Activated T-cell treated with anti-CD3 and anti-CD28 coated beads for 1 hour (primary cell): ENCODE measurements at regions not wholly inside any gene's neighbourhood (a gene's known extent, or its start where the extent isn't known, plus 50 kb on each side); places are given as distances from the start of the nearest gene placed in this dataset.
"Not testable (repeated sequence)": the region's sequence is repeated elsewhere in the genome, so short reads cannot be mapped to it uniquely, and the experiment has no call there.

Experiments used
- DNase-seq: peaks from one replicate; pipeline ENCODE4 v3.0.0-alpha.2; 2020; ENCODE audit warnings: low read depth

GRCh38 chr6:137655291-137655690 is 161.1 kb upstream of the OLIG3 start:
- DNase-seq: no peak

GRCh38 chr6:137656735-137657134 is 162.5 kb upstream of the OLIG3 start:
- no peak for DNase-seq

- DNase-seq: no peak
These were observed 163.2 kb upstream of the OLIG3 start for GRCh38 chr6:137657351-137657911.

GRCh38 chr6:137658287-137658686 is 164.1 kb upstream of the OLIG3 start:
- no peak for DNase-seq

- DNase-seq: no peak
These were observed 165.7 kb upstream of the OLIG3 start for GRCh38 chr6:137659871-137660270.

GRCh38 chr6:137660296-137660731 is 166.1 kb upstream of the OLIG3 start:
- no peak for DNase-seq

GRCh38 chr6:137661601-137662000 is 167.4 kb upstream of the OLIG3 start:
- peak; percentile 54 for DNase-seq

GRCh38 chr6:137664183-137664582 is 170.0 kb upstream of the OLIG3 start:
- no peak for DNase-seq

- no peak for DNase-seq
These were observed 171.2 kb upstream of the OLIG3 start for GRCh38 chr6:137665342-137665934.

- no peak for DNase-seq
These were observed 172.1 kb upstream of the OLIG3 start for GRCh38 chr6:137666202-137666774.

GRCh38 chr6:137673603-137674002 is 179.4 kb upstream of the OLIG3 start:
- DNase-seq: no peak

- DNase-seq: no peak
These were observed 182.7 kb upstream of the OLIG3 start for GRCh38 chr6:137676888-137677287.

GRCh38 chr6:137677709-137678108 is 183.5 kb upstream of the OLIG3 start:
- DNase-seq: no peak

GRCh38 chr6:137678451-137678850 is 184.3 kb upstream of the OLIG3 start:
- no peak for DNase-seq

GRCh38 chr6:137680705-137681346 is 186.2 kb upstream of the TNFAIP3 start:
- no peak for DNase-seq

GRCh38 chr6:137681445-137682009 is 185.5 kb upstream of the TNFAIP3 start:
- no peak for DNase-seq

- not testable (repeated sequence) for DNase-seq
These were observed 184.4 kb upstream of the TNFAIP3 start for GRCh38 chr6:137682658-137683057.

- no peak for DNase-seq
These were observed 183.1 kb upstream of the TNFAIP3 start for GRCh38 chr6:137683916-137684315.

GRCh38 chr6:137685798-137686375 is 181.2 kb upstream of the TNFAIP3 start:
- no peak for DNase-seq

- DNase-seq: no peak
These were observed 179.2 kb upstream of the TNFAIP3 start for GRCh38 chr6:137687818-137688217.

- DNase-seq: no peak
These were observed 178.7 kb upstream of the TNFAIP3 start for GRCh38 chr6:137688230-137688971.

- no peak for DNase-seq
These were observed 177.7 kb upstream of the TNFAIP3 start for GRCh38 chr6:137689377-137689776.
